IPS-15b (cell line): ENCODE measurements at regions not wholly inside any gene's neighbourhood (a gene's known extent, or its start where the extent isn't known, plus 50 kb on each side); places are given as distances from the start of the nearest gene placed in this dataset.
"Not testable (repeated sequence)": the region's sequence is repeated elsewhere in the genome, so short reads cannot be mapped to it uniquely, and the experiment has no call there.

ENCODE experiments used
- H3K27me3 ChIP-seq: one replicate; pipeline ENCODE4 v1.6.1; 2013; ENCODE audit warnings: low read length; ENCODE audit not compliant: control insufficient read depth, insufficient read depth
- H3K36me3 ChIP-seq: one replicate; pipeline ENCODE4 v1.6.1; 2013; ENCODE audit warnings: low read length; ENCODE audit not compliant: control insufficient read depth, insufficient read depth
- H3K4me1 ChIP-seq: one replicate; pipeline ENCODE4 v1.6.1; 2013; ENCODE audit warnings: mild to moderate bottlenecking, low read length; ENCODE audit not compliant: control insufficient read depth, insufficient read depth
- H3K4me3 ChIP-seq: one replicate; pipeline ENCODE4 v1.5.1; 2013; ENCODE audit warnings: low read depth, low read length
- H3K9ac ChIP-seq: one replicate; pipeline ENCODE4 v1.6.1; 2013; ENCODE audit warnings: low read depth, mild to moderate bottlenecking, low read length
- H3K9me3 ChIP-seq: one replicate; pipeline ENCODE4 v1.6.1; 2013; ENCODE audit warnings: mild to moderate bottlenecking, low read length; ENCODE audit not compliant: control insufficient read depth, insufficient read depth

DNA sequence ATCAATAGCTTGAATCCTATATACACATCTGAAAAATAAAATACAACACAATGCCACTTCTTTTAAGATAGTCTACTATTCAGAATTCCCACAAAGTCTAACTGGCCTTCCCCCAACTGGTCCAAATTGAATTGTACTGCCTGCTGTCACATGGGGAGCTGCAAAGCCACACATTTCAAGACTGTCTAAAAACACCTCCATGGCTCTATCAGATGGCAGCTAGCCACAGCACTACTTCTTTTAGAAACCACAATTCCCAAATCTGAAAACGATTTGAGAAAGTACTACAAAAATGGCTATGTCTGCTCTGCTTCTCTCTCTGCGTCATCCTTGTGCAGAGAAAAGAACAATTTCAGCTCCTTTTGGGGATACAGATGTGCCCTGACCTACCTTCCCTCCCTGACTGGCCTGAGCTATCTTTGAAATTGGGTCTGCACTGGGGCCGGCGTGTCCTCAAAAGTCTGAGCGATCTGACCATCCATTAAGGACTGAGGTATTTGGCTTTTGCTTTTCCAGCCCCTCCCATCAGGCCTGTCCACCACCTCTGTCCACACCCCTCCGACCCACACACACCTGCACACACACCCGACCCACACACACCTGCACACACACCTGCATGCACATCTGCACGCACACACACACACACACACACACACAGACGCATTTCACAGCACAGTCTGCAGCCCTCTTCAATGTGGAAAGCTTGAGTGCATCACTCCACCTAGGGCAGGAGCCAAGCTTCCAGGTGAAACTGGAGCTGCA lies 68.6 kb upstream of the IPO5 start:
- Histone ChIP-seq H3K27me3 (no peaks in the 10 kb centered on the region), H3K9ac (no peak overlapping the region), H3K9me3 (no peaks in the 10 kb centered on the region), H3K4me3 (no peak overlapping the region), H3K4me1 (no peaks in the 10 kb centered on the region), H3K36me3 (no peaks in the 10 kb centered on the region)

DNA sequence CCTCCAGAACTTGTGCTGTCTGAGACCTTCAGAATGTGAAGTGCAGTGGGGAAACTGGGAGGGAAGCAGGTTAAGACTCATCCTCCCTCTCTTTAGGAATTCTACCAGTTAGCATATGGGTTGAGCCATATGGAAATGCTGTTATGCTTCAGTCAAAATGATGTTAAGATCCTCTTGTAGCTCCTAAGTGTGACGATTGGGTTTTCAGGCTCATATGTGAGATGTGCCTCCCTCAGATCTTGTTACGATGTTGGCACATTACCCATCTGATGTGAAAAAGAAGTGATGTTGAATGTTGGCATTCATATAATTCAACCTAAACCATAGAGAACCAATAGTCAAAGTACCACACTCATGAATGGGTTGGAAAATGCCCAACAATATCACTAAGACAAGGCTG lies 67.8 kb upstream of the IPO5 start:
- H3K9ac ChIP-seq = no peak overlapping the region
- no peak overlapping the region for H3K4me3 ChIP-seq
- H3K4me1 ChIP-seq = no peaks in the 10 kb centered on the region
- no peaks in the 10 kb centered on the region for H3K36me3 ChIP-seq
- H3K9me3 ChIP-seq = no peaks in the 10 kb centered on the region
- H3K27me3 ChIP-seq = no peaks in the 10 kb centered on the region

DNA sequence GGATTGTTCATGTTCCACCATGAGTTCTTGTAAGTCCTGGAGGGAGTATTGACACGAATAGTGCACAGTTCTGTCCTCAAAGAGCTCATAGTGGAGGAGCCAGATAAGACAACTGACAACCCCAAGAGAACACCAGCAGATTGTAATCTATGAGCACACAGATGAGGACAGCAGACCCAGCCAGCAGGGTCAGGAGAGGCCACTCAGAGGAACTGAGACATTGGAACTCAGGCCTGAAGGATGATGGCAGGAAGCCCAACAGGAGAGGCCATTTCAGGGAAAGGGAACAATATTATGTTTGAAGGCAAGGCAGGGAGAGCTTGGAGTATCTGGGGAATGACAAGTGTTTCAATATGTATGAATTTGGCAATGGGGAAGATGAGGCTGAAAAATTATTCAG lies 63.7 kb upstream of the IPO5 start:
- Histone ChIP-seq H3K4me3 (no peak overlapping the region), H3K27me3 (no peaks in the 10 kb centered on the region)

DNA sequence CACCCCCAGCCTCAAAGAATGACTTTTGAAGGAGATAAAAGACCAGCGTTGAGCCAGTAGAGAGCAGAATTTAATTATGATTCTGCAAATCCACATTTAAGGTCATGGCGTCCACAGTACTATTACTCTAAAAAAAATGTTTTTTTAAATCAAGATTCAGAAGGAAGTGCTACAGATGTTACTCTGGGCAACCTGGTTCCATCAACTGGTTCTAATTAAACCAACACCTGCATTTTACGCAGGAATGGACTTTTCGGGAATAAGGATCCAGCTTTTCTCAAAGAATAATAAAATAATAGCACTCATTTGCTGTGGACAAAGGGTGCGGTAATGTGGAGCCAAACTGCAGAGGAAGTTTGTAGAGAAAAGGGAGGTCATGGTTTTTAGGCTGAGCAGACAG lies 62.9 kb upstream of the IPO5 start:
- no peaks in the 10 kb centered on the region for H3K27me3 ChIP-seq
- no peak overlapping the region for H3K4me3 ChIP-seq
- no peaks in the 10 kb centered on the region for H3K9me3 ChIP-seq
- H3K36me3 ChIP-seq = no peaks in the 10 kb centered on the region
- H3K4me1 ChIP-seq = no peaks in the 10 kb centered on the region
- H3K9ac ChIP-seq = no peak overlapping the region

More for the DNA sequence above, 63.7 kb upstream of the IPO5 start:
- Histone ChIP-seq H3K4me1 (no peaks in the 10 kb centered on the region), H3K36me3 (no peaks in the 10 kb centered on the region), H3K9ac (no peak overlapping the region), H3K9me3 (no peaks in the 10 kb centered on the region)

DNA sequence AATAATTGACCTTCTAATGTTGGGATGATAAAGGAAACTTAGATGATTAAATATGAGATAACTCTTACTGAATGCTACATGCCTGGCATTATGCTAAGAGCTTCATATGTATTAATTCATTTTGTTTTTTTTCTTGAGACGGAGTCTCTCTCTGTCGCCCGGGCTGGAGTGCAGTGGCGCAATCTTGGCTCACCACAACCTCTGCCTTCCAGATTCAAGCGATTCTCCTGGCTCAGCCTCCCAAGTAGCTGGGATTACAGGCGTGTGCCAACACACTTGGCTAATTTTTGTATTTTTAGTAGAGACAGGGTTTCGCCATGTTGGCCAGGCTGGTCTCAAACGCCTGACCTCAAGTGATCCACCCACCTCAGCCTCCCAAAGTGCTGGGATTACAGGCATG lies 61.5 kb upstream of the IPO5 start:
- H3K4me3 ChIP-seq, H3K4me1 ChIP-seq, H3K9ac ChIP-seq, H3K27me3 ChIP-seq, H3K36me3 ChIP-seq, H3K9me3 ChIP-seq: not testable (repeated sequence)

DNA sequence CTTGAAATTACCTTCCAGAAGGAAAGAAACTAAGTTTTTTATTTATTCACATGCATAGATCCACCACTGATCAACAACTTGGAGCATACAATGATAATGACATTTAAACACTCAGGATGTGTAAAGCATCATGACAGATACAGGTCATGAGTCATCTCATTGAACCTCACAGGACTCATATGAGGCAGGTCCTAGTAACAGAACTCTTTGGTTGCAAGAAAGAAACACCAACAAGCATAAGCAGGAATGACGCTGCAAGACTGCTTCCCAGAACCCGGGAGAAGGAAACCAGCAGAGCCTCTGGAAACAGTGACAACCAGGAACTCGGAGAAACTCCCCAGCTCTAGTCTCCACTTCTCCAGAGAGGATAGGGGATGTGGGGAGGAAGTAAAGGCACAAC lies 60.8 kb upstream of the IPO5 start:
- Histone ChIP-seq H3K9me3 (no peaks in the 10 kb centered on the region), H3K4me1 (no peaks in the 10 kb centered on the region), H3K9ac (no peak overlapping the region), H3K4me3 (no peak overlapping the region), H3K27me3 (no peaks in the 10 kb centered on the region), H3K36me3 (no peaks in the 10 kb centered on the region)

DNA sequence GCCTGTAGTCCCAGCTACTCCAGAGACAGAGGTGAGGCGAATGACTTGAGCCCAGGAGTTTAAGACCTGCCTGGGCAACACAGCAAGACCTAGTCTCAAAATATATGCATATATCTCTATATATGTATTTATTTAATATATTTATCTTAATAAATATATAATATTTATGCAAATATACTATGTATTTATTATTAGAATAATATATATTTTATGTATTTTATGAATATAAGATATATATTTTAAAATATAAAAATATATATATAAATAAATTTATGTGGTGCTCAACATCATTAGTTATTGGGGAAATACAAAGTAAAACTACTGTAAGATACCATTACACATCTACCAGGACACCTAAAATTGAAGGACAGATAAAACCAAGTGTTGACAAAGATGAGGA lies 58.1 kb upstream of the IPO5 start:
- no peak overlapping the region for H3K9ac ChIP-seq
- H3K36me3 ChIP-seq = no peaks in the 10 kb centered on the region
- H3K27me3 ChIP-seq = no peaks in the 10 kb centered on the region
- H3K4me1 ChIP-seq = no peaks in the 10 kb centered on the region
- H3K9me3 ChIP-seq = no peaks in the 10 kb centered on the region
- no peak overlapping the region for H3K4me3 ChIP-seq

DNA sequence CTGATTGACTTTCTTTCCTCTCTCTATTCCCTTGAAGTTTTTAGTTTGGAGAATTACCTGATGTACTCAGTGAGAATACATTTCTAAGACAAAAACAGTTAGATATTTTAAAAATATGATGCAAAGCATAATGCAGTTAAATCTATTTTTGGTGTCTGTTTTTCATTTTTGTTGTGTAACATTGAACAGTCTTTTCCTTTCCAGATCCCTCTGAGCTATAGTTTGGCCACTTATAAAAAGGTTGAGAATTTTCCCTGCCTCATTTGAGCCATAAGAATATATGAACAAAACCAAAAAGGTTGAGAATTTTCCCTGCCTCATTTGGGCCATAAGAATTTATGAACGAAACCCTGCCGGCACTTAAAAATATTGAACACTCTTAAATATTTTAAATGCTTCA lies 57.0 kb upstream of the IPO5 start:
- Histone ChIP-seq H3K4me1 (no peaks in the 10 kb centered on the region), H3K36me3 (no peaks in the 10 kb centered on the region), H3K9me3 (no peaks in the 10 kb centered on the region), H3K9ac (no peak overlapping the region), H3K4me3 (no peak overlapping the region), H3K27me3 (no peaks in the 10 kb centered on the region)

DNA sequence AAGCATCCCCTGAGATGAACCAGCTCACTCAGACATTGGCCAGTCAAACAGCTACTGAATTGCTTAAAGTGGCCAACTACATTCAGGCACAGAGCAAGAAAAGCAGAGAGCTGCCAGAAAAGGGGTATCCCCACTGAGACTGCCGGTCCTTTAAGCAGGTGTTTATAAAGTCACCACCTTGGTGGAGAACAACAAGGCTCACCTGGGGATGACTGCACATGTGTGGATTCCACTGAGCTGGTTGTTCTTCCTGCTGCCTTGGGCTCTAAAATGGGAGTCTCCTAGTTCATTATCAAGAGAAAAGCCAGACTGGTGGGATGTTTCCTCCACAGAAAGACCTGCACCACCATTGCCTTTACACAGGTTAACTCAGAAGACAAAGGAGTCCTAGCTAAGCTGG lies 51.8 kb upstream of the IPO5 start:
- Histone ChIP-seq H3K4me1 (no peaks in the 10 kb centered on the region), H3K4me3 (no peak overlapping the region), H3K9me3 (no peaks in the 10 kb centered on the region), H3K27me3 (no peaks in the 10 kb centered on the region), H3K9ac (no peak overlapping the region), H3K36me3 (no peaks in the 10 kb centered on the region)
